PC-9 (cell line): ENCODE measurements at regions not wholly inside any gene's neighbourhood (a gene's known extent, or its start where the extent isn't known, plus 50 kb on each side); places are given as distances from the start of the nearest gene placed in this dataset.
"Not testable (repeated sequence)": the region's sequence is repeated elsewhere in the genome, so short reads cannot be mapped to it uniquely, and the experiment has no call there.

Experiments used
- BruUV-seq: library from RNA; stranded (reverse); fragments of 400-500 nt; replicated peaks from 2 replicates; lab custom pipeline; 2021; lab: Mats Ljungman, UMichigan
- CTCF ChIA-PET: fragments of 300-600 bp; sonication (Branson Sonifier 250); formaldehyde crosslinking; loops from one replicate; lab custom pipeline; 2022; ENCODE audit warnings: antibody characterized with exemption; lab: Charles Lee
- POLR2A ChIA-PET: fragments of 300-600 bp; sonication (Branson Sonifier 250); formaldehyde crosslinking; loops from one replicate; lab custom pipeline; 2022; ENCODE audit warnings: antibody characterized with exemption; ENCODE audit not compliant: unreplicated experiment; lab: Charles Lee
- DNase-seq, 2 experiments: peaks; one replicate each; pipeline versions ENCODE4 v3.0.0 to v3.0.0-alpha.2; 2015 to 2022; ENCODE audit warnings: mixed read lengths in 1 of 2
- H2AFZ ChIP-seq: fragments of 200-600 bp; sonication (generic); 2 replicates; pipeline ENCODE4 v1.8.1; 2017; ENCODE audit warnings: antibody characterized with exemption
- H3F3A ChIP-seq: fragments of 200-600 bp; sonication (generic); 2 replicates; pipeline ENCODE4 v1.8.1; 2017; ENCODE audit warnings: antibody characterized with exemption, mild to moderate bottlenecking, low read depth; ENCODE audit not compliant: insufficient read depth
- H3K27ac ChIP-seq: fragments of 200-600 bp; sonication (generic); 2 replicates; pipeline ENCODE4 v1.6.1; 2016; ENCODE audit warnings: mixed run types
- H3K27me3 ChIP-seq: fragments of 200-600 bp; sonication (generic); 2 replicates; pipeline ENCODE4 v1.6.1; 2016; ENCODE audit warnings: low read depth, mixed run types; ENCODE audit not compliant: insufficient read depth
- H3K36me3 ChIP-seq: fragments of 200-600 bp; sonication (generic); 2 replicates; pipeline ENCODE4 v1.6.1; 2016; ENCODE audit warnings: low read depth, mixed run types
- H3K4me1 ChIP-seq: fragments of 200-600 bp; sonication (generic); replicated peaks from 2 replicates; pipeline ENCODE4 v1.6.1; 2016; ENCODE audit warnings: mixed run types; ENCODE audit not compliant: insufficient read depth
- H3K4me2 ChIP-seq: fragments of 200-600 bp; sonication (generic); 2 replicates; pipeline ENCODE4 v1.6.1; 2017; ENCODE audit warnings: mixed run types
- H3K4me3 ChIP-seq: fragments of 200-600 bp; sonication (generic); 2 replicates; pipeline ENCODE4 v1.6.1; 2016; ENCODE audit warnings: mixed run types
- H3K79me2 ChIP-seq: fragments of 200-600 bp; sonication (generic); 2 replicates; pipeline ENCODE4 v1.6.1; 2017; ENCODE audit warnings: low read depth, mixed run types
- H3K9me2 ChIP-seq: fragments of 200-600 bp; sonication (generic); 2 replicates; pipeline ENCODE4 v1.8.1; 2017; ENCODE audit warnings: mild to moderate bottlenecking; ENCODE audit not compliant: insufficient read depth
- H3K9me3 ChIP-seq: fragments of 200-600 bp; sonication (generic); 2 replicates; pipeline ENCODE4 v1.8.1; 2016; ENCODE audit warnings: low read depth; ENCODE audit not compliant: insufficient read depth
- H4K20me1 ChIP-seq: fragments of 200-600 bp; sonication (generic); 2 replicates; pipeline ENCODE4 v1.8.1; 2017; ENCODE audit not compliant: insufficient read depth
- EZH2 ChIP-seq: fragments of 200-600 bp; sonication (generic); IDR thresholded peaks from 2 replicates; pipeline ENCODE4 v1.8.0; 2017; ENCODE audit warnings: antibody characterized with exemption, low read depth
- intact Hi-C: fragments of 100-400 bp; cut with micrococcal nuclease; formaldehyde crosslinking; loops from one replicate; pipeline ENCODE4 v1.10.0; 2022; ENCODE audit not compliant: unreplicated experiment
- TF ChIP-seq, protein P1 (sequence below): fragments of 200-600 bp; sonication (generic); conservative IDR thresholded peaks from 2 replicates; pipeline ENCODE4 v1.6.1; 2017; ENCODE audit warnings: mixed run types, antibody characterized with exemption, mild to moderate bottlenecking, moderate library complexity

GRCh38 chr5:40121236-40121635 is 558.5 kb upstream of the PTGER4 start:
- no peaks in the 10 kb centered on the region for H4K20me1 ChIP-seq
- no peaks in the 10 kb centered on the region for H3K4me1 ChIP-seq
- no peak overlapping the region for H2AFZ ChIP-seq
- H3K9me2 ChIP-seq: no peaks in the 10 kb centered on the region
- ChIA-PET POLR2A (interaction anchor here (0.6 kb wide), 1 partner anchor 180 kb away, joined by 6 read pairs; no protein-coding TSS in a partner anchor), CTCF (no interaction called here)
- no peak overlapping the region for H3K27ac ChIP-seq
- no peaks in the 10 kb centered on the region for H3K27me3 ChIP-seq
- DNase-seq: no peak
- no peaks in the 10 kb centered on the region for H3K36me3 ChIP-seq
- peaks cover 34% of the 10 kb centered on the region for H3K9me3 ChIP-seq
- no peaks in the 10 kb centered on the region for H3K79me2 ChIP-seq
- intact Hi-C loops: no loop called here
- no peak overlapping the region for H3K4me2 ChIP-seq
- H3K4me3 ChIP-seq: no peak overlapping the region
- no TSS peak for BruUV-seq
- TF ChIP-seq, protein P1, sequence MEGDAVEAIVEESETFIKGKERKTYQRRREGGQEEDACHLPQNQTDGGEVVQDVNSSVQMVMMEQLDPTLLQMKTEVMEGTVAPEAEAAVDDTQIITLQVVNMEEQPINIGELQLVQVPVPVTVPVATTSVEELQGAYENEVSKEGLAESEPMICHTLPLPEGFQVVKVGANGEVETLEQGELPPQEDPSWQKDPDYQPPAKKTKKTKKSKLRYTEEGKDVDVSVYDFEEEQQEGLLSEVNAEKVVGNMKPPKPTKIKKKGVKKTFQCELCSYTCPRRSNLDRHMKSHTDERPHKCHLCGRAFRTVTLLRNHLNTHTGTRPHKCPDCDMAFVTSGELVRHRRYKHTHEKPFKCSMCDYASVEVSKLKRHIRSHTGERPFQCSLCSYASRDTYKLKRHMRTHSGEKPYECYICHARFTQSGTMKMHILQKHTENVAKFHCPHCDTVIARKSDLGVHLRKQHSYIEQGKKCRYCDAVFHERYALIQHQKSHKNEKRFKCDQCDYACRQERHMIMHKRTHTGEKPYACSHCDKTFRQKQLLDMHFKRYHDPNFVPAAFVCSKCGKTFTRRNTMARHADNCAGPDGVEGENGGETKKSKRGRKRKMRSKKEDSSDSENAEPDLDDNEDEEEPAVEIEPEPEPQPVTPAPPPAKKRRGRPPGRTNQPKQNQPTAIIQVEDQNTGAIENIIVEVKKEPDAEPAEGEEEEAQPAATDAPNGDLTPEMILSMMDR: no peak
- TF ChIP-seq EZH2: no peak
- H3F3A ChIP-seq: no peaks in the 10 kb centered on the region

DNA sequence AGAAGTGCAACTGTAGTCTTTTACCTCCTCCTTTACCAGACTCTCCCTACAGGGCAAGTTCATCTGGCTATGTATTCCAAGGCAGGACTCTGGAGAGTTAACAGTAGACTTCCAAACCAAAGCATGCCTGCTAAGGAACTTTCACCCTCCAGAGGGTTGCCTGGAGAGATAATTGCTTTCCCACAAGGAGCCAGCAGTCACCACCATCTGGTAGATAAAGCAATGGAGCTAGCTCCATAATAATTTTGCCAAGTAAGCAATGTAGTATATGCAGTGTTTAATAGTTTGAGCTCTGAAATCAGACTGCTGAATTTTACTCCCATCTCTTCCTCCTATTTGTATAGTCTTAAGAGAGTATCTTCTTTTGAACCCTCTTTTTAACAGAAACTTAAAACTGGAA is 566.8 kb upstream of the PTGER4 start:
- no TSS peak for BruUV-seq
- DNase-seq: no peak
- H3F3A ChIP-seq: no peaks in the 10 kb centered on the region
- no peaks in the 10 kb centered on the region for H3K36me3 ChIP-seq
- no peak for TF ChIP-seq EZH2
- TF ChIP-seq, protein P1: no peak
- H3K27ac ChIP-seq: no peak overlapping the region
- no peaks in the 10 kb centered on the region for H4K20me1 ChIP-seq
- no peak overlapping the region for H2AFZ ChIP-seq
- CTCF ChIA-PET: no interaction called here
- 0 out of 2 replicates have a peak, but pooled peaks cover 3% of the 10 kb centered on the region for H3K9me3 ChIP-seq
- H3K4me3 ChIP-seq: no peak overlapping the region
- H3K9me2 ChIP-seq: no peaks in the 10 kb centered on the region
- H3K27me3 ChIP-seq: no peaks in the 10 kb centered on the region
- POLR2A ChIA-PET: no interaction called here
- no peaks in the 10 kb centered on the region for H3K79me2 ChIP-seq
- intact Hi-C loops: no loop called here
- no peak overlapping the region for H3K4me2 ChIP-seq
- H3K4me1 ChIP-seq: peaks cover 12% of the 10 kb centered on the region

- intact Hi-C loops, BruUV-seq, H3K4me3 ChIP-seq, DNase-seq, H3K27me3 ChIP-seq, H4K20me1 ChIP-seq, H3K36me3 ChIP-seq, H3K27ac ChIP-seq, H3K79me2 ChIP-seq, H3F3A ChIP-seq, H3K4me2 ChIP-seq, H3K9me3 ChIP-seq, H3K9me2 ChIP-seq, CTCF ChIA-PET, H2AFZ ChIP-seq: not testable (repeated sequence)
- peaks cover 12% of the 10 kb centered on the region for H3K4me1 ChIP-seq
- POLR2A ChIA-PET: interaction anchor here (0.9 kb wide), 1 partner anchor 573 kb away, joined by 4 read pairs; no protein-coding TSS in a partner anchor
These were observed 568.7 kb upstream of the PTGER4 start for GRCh38 chr5:40111036-40111435.

GRCh38 chr5:40108764-40109390 is 570.8 kb upstream of the PTGER4 start:
- H4K20me1 ChIP-seq, POLR2A ChIA-PET, H3K79me2 ChIP-seq, H3K9me3 ChIP-seq, H3K9me2 ChIP-seq, H3K4me2 ChIP-seq, BruUV-seq, H3F3A ChIP-seq, H2AFZ ChIP-seq, H3K27me3 ChIP-seq, H3K36me3 ChIP-seq, H3K4me3 ChIP-seq, H3K27ac ChIP-seq, CTCF ChIA-PET: not testable (repeated sequence)
- intact Hi-C loops: loop anchor here (2.0 kb wide), 1 partner anchor 580 kb away; no protein-coding TSS in a partner anchor
- peaks cover 12% of the 10 kb centered on the region for H3K4me1 ChIP-seq
- peak in 1 of 2 experiments; percentile 66 for DNase-seq

DNA sequence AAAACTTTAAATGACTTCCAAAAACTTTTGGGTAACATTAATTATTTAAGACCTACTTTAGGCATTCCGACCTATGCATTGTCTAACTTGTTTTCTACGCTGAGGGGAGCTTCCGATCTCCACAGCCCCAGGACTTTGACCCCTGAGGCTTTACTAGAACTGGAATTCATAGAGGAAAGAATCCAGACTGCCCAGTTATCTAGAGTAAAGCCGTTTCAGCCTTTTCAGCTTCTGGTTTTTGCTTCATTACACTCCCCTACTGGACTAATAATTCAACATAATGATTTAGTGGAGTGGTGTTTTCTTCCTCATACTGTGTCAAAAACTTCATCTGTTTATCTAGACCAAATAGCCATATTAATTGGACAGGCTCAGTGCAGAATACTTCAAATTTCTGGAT is 571.9 kb upstream of the PTGER4 start:
- peaks cover 12% of the 10 kb centered on the region for H3K4me1 ChIP-seq
- H3F3A ChIP-seq, BruUV-seq, H3K4me3 ChIP-seq, H3K27me3 ChIP-seq, H3K9me3 ChIP-seq, H3K27ac ChIP-seq, H3K36me3 ChIP-seq, DNase-seq, H4K20me1 ChIP-seq, H3K4me2 ChIP-seq, POLR2A ChIA-PET, H3K9me2 ChIP-seq, H3K79me2 ChIP-seq, H2AFZ ChIP-seq: not testable (repeated sequence)
- intact Hi-C loops: loop anchor here (2.0 kb wide), 1 partner anchor 581 kb away; no protein-coding TSS in a partner anchor
- CTCF ChIA-PET: interaction anchor here (0.6 kb wide), 1 partner anchor 84 kb away, joined by 3 read pairs; no protein-coding TSS in a partner anchor
